ENCODE measurements at regions not wholly inside any gene's neighbourhood (a gene's known extent, or its start where the extent isn't known, plus 50 kb on each side); places are given as distances from the start of the nearest gene placed in this dataset.

DNA sequence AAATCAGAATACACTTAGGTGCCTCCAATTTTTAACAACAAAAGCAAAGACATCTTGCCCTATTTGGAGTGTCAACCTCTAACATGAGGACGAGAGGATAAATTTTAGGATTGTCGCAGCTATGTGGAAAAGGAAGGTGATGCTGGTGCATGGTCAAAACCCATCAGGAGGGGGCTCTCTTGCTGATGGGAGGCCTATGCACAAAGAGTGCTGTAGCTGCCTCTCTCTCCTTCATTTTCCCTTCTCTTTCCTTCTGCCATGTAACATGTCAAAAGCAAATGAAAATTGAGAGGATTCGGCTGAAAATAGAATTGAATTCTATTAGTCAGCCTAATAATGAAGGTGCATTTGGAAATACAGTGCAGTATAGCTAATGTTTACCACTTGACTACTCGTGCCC is 578.7 kb upstream of the ZNF462 start:
- H3K27me3 ChIP-seq (ENCODE audit: insufficient read depth, low read length): no peaks in the 10 kb centered on the region
- no CpG with 5 or more reads among the region's 4 CpGs for WGBS (ENCODE audit: extremely low coverage, insufficient read length, low lambda C conversion rate)

More for the DNA sequence above, 578.7 kb upstream of the ZNF462 start:
- no peak overlapping the region for H3K27ac Mint-ChIP-seq
- Histone ChIP-seq H2BK12ac (ENCODE audit: insufficient read length, low read depth, low read length) (no peak overlapping the region), H2AK5ac (ENCODE audit: insufficient read length, low read length) (no peak overlapping the region), H3K4me2 (ENCODE audit: insufficient read depth, insufficient read length, low read length) (no peak overlapping the region), H3K23me2 (ENCODE audit: insufficient read length, low read depth, low read length, poor library complexity, severe bottlenecking) (no peaks in the 10 kb centered on the region), H3K79me1 (ENCODE audit: insufficient read depth, low read depth, low read length, poor library complexity, severe bottlenecking) (no peaks in the 10 kb centered on the region), H3K9me3 (ENCODE audit: control insufficient read depth, low read depth, low read length) (no peaks in the 10 kb centered on the region), H2AFZ (ENCODE audit: low read length) (no peak overlapping the region), H3K56ac (ENCODE audit: insufficient read length, low read depth, low read length) (no peak overlapping the region), H4K20me1 (ENCODE audit: control insufficient read depth, insufficient read depth, insufficient read length) (no peaks in the 10 kb centered on the region), H2BK5ac (ENCODE audit: insufficient read length, low read length) (no peak overlapping the region), H3K9ac (ENCODE audit: extremely low read depth, insufficient read length, low read length) (no peak overlapping the region), H3K4ac (ENCODE audit: low read depth, low read length) (no peak overlapping the region), H2BK120ac (ENCODE audit: low read depth, low read length, poor library complexity, severe bottlenecking) (no peak overlapping the region), H2BK20ac (ENCODE audit: low read depth, low read length, poor library complexity, severe bottlenecking) (no peak overlapping the region), H3K4me1 (ENCODE audit: insufficient read depth, low read length) (no peaks in the 10 kb centered on the region), H3K18ac (ENCODE audit: insufficient read length, low read depth, low read length) (no peak overlapping the region), H3K27ac (ENCODE audit: insufficient read length, low read depth, low read length) (no peak overlapping the region), H4K91ac (ENCODE audit: insufficient read length, low read depth, low read length) (no peak overlapping the region), H4K5ac (ENCODE audit: insufficient read length, low read depth, low read length) (no peak overlapping the region), H2BK15ac (ENCODE audit: low read depth, low read length) (no peak overlapping the region), H3K14ac (ENCODE audit: insufficient read depth, low read length) (no peak overlapping the region), H3K79me2 (ENCODE audit: insufficient read depth, low read length) (no peaks in the 10 kb centered on the region), H3K23ac (ENCODE audit: insufficient read length, low read depth, low read length) (no peak overlapping the region), H3T11ph (ENCODE audit: low read length) (no peak overlapping the region), H4K8ac (replicated peaks; ENCODE audit: insufficient read length, low read depth, low read length) (no peak overlapping the region)
- peaks cover 23 to 25% of the 10 kb centered on the region in 2 experiments for H3K4me1 Mint-ChIP-seq
- H3K4me3 Mint-ChIP-seq: no peak overlapping the region
- peak; percentile 40 for DNase-seq
- TF ChIP-seq, protein P1, sequence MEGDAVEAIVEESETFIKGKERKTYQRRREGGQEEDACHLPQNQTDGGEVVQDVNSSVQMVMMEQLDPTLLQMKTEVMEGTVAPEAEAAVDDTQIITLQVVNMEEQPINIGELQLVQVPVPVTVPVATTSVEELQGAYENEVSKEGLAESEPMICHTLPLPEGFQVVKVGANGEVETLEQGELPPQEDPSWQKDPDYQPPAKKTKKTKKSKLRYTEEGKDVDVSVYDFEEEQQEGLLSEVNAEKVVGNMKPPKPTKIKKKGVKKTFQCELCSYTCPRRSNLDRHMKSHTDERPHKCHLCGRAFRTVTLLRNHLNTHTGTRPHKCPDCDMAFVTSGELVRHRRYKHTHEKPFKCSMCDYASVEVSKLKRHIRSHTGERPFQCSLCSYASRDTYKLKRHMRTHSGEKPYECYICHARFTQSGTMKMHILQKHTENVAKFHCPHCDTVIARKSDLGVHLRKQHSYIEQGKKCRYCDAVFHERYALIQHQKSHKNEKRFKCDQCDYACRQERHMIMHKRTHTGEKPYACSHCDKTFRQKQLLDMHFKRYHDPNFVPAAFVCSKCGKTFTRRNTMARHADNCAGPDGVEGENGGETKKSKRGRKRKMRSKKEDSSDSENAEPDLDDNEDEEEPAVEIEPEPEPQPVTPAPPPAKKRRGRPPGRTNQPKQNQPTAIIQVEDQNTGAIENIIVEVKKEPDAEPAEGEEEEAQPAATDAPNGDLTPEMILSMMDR (conservative IDR thresholded peaks at IDR 0.05): peak; percentile 69
- H3K27me3 Mint-ChIP-seq (ENCODE audit: low read depth): no peaks in the 10 kb centered on the region
- H3K36me3 Mint-ChIP-seq (ENCODE audit: insufficient read depth in 1 of 3, low read depth in 3 of 3): peaks cover 0 to 4% (median 2%) of the 10 kb centered on the region in 3 experiments; a peak in 2 of 7 replicates
- H3K9me3 Mint-ChIP-seq: peaks cover 0 to 9% of the 10 kb centered on the region in 2 experiments; a peak in 3 of 5 replicates

All from H9 (cell line).